ENCODE measurements at regions not wholly inside any gene's neighbourhood (a gene's known extent, or its start where the extent isn't known, plus 50 kb on each side); places are given as distances from the start of the nearest gene placed in this dataset.

GRCh38 chr13:78305171-78305570, 298.2 kb downstream of the POU4F1 start:
- 50% methylated on average over 3 of the region's 3 CpGs for WGBS, 2 donors
- H3K27ac ChIP-seq = no peak overlapping the region
- H3K9me3 ChIP-seq = no peaks in the 10 kb centered on the region
- no peak overlapping the region for H3K4me3 ChIP-seq
- ATAC-seq = no peak
- H3K27me3 ChIP-seq = no peaks in the 10 kb centered on the region
- TF ChIP-seq, protein P1, sequence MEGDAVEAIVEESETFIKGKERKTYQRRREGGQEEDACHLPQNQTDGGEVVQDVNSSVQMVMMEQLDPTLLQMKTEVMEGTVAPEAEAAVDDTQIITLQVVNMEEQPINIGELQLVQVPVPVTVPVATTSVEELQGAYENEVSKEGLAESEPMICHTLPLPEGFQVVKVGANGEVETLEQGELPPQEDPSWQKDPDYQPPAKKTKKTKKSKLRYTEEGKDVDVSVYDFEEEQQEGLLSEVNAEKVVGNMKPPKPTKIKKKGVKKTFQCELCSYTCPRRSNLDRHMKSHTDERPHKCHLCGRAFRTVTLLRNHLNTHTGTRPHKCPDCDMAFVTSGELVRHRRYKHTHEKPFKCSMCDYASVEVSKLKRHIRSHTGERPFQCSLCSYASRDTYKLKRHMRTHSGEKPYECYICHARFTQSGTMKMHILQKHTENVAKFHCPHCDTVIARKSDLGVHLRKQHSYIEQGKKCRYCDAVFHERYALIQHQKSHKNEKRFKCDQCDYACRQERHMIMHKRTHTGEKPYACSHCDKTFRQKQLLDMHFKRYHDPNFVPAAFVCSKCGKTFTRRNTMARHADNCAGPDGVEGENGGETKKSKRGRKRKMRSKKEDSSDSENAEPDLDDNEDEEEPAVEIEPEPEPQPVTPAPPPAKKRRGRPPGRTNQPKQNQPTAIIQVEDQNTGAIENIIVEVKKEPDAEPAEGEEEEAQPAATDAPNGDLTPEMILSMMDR (IDR thresholded peaks at IDR 0.05) = no peak
- TF ChIP-seq POLR2A (IDR thresholded peaks at IDR 0.05) = no peak
- no peaks in the 10 kb centered on the region for H3K36me3 ChIP-seq (replicated peaks in 1 of 2; ENCODE audit: insufficient read depth in 1 of 2, low read depth in 2 of 2)
- no peaks in the 10 kb centered on the region for H3K4me1 ChIP-seq
- DNase-seq = no peak
- intact Hi-C loops (cut with DNase I) = no loop called here

GRCh38 chr13:78299832-78300623, 303.3 kb downstream of the POU4F1 start:
- H3K9me3 ChIP-seq = no peaks in the 10 kb centered on the region
- DNase-seq = no peak
- no peaks in the 10 kb centered on the region for H3K27me3 ChIP-seq
- no peaks in the 10 kb centered on the region for H3K36me3 ChIP-seq (replicated peaks in 1 of 2; ENCODE audit: insufficient read depth in 1 of 2, low read depth in 2 of 2)
- no peak overlapping the region for H3K27ac ChIP-seq
- no peak overlapping the region for H3K4me3 ChIP-seq
- TF ChIP-seq, protein P1 (IDR thresholded peaks at IDR 0.05) = no peak
- TF ChIP-seq POLR2A (IDR thresholded peaks at IDR 0.05) = no peak
- intact Hi-C loops (cut with DNase I) = no loop called here
- no peaks in the 10 kb centered on the region for H3K4me1 ChIP-seq
- no peak for ATAC-seq

GRCh38 chr13:78298657-78299056, 304.7 kb downstream of the POU4F1 start:
- no peaks in the 10 kb centered on the region for H3K4me1 ChIP-seq
- intact Hi-C loops (cut with DNase I) = no loop called here
- TF ChIP-seq POLR2A (IDR thresholded peaks at IDR 0.05) = no peak
- TF ChIP-seq, protein P1 (IDR thresholded peaks at IDR 0.05) = no peak
- WGBS, 2 donors = 7 to 17% methylated on average over 1 of the region's 1 CpG
- no peak overlapping the region for H3K27ac ChIP-seq
- ATAC-seq (no peak), DNase-seq (no peak)
- no peaks in the 10 kb centered on the region for H3K27me3 ChIP-seq
- no peak overlapping the region for H3K4me3 ChIP-seq
- no peaks in the 10 kb centered on the region for H3K9me3 ChIP-seq
- no peaks in the 10 kb centered on the region for H3K36me3 ChIP-seq (replicated peaks in 1 of 2; ENCODE audit: insufficient read depth in 1 of 2, low read depth in 2 of 2)

DNA sequence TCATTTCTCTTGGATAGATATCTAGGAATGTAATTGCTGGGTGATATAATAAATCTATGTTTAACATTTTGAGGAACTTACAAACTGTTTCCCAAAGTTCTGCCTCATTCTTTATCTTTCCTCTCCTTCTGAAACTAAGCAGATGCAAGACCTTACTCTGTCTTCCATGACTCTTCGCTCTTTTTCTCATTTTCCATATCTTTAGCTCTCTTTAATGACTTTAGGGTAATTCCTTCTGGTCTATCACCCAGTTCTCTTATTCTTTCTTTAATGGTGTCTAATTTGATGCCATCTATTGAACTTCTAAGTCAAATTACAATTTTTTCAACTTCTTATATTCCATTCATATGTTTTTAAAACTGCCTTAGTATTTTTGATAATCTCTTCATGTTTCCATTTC, 316.6 kb downstream of the POU4F1 start:
- H3K27ac ChIP-seq = no peak overlapping the region
- intact Hi-C loops (cut with DNase I) = no loop called here
- no peaks in the 10 kb centered on the region for H3K36me3 ChIP-seq (replicated peaks in 1 of 2; ENCODE audit: insufficient read depth in 1 of 2, low read depth in 2 of 2)
- TF ChIP-seq, protein P1 (IDR thresholded peaks at IDR 0.05) = no peak
- TF ChIP-seq POLR2A (IDR thresholded peaks at IDR 0.05) = no peak
- H3K27me3 ChIP-seq = no peaks in the 10 kb centered on the region
- no peaks in the 10 kb centered on the region for H3K9me3 ChIP-seq
- DNase-seq = no peak
- WGBS, 2 donors = 29 to 49% methylated on average over 1 of the region's 1 CpG
- no peak overlapping the region for H3K4me3 ChIP-seq
- no peaks in the 10 kb centered on the region for H3K4me1 ChIP-seq
- ATAC-seq = no peak

DNA sequence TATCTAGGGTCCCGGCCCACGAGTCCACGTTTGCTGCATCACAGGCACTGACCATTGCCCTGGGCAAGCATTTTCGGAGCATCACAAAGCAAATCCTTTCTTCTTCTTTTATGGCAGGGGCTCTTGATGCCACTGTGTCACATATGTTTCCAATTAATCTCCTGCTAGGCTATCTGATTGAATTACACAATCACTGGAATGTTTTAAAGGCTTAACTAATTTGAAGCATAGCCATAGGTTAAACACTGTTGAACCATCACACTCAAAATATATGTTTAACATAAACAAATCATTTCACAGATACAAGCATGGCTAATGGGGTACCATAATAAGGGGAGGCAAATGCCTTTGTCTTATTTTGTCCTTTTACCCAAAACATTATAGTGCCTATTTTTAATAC, 338.3 kb downstream of the POU4F1 start:
- no peak for ATAC-seq
- TF ChIP-seq, protein P1 (IDR thresholded peaks at IDR 0.05) = no peak
- TF ChIP-seq POLR2A (IDR thresholded peaks at IDR 0.05) = no peak
- Histone ChIP-seq H3K27ac (no peak overlapping the region), H3K4me1 (no peaks in the 10 kb centered on the region), H3K9me3 (no peaks in the 10 kb centered on the region), H3K36me3 (replicated peaks in 1 of 2; ENCODE audit: insufficient read depth in 1 of 2, low read depth in 2 of 2) (no peaks in the 10 kb centered on the region), H3K27me3 (no peaks in the 10 kb centered on the region), H3K4me3 (no peak overlapping the region)
- no peak for DNase-seq
- intact Hi-C loops (cut with DNase I) = no loop called here
- WGBS, 2 donors = 58% methylated on average over 4 of the region's 4 CpGs

Data from body of pancreas (tissue), 4 donors.